ENCODE measurements at regions not wholly inside any gene's neighbourhood (a gene's known extent, or its start where the extent isn't known, plus 50 kb on each side); places are given as distances from the start of the nearest gene placed in this dataset.

GRCh38 chr12:92334552-92334951 is 188.9 kb upstream of the BTG1 start:
- ATAC-seq (no peak), FAIRE-seq (no peak)

GRCh38 chr12:92332552-92332951 is 186.9 kb upstream of the BTG1 start:
- H3K27ac ChIP-seq, result no peak overlapping the region
- ChIA-PET CTCF (no interaction called here), POLR2A (no interaction called here)
- DNase-seq (ENCODE audit: low read depth in 1 of 2, low spot score in 1 of 2), result no peak
- H3K4me3 ChIP-seq, result no peak overlapping the region
- no peaks in the 10 kb centered on the region for H3K9me3 ChIP-seq
- H3K4me2 ChIP-seq, result no peak overlapping the region
- no peak for ATAC-seq
- FAIRE-seq, result no peak
- 69% methylated on average over 2 of the region's 2 CpGs for WGBS (ENCODE audit: missing lambda C conversion rate)
- no peaks in the 10 kb centered on the region for H3K4me1 ChIP-seq
- TF ChIP-seq CTCF (IDR thresholded peaks at IDR 0.05) (no peak), CHD4 (IDR thresholded peaks at IDR 0.05; ENCODE audit: borderline replicate concordance) (no peak), BHLHE40 (IDR thresholded peaks at IDR 0.05; ENCODE audit: low read depth, low read length) (no peak), FOSL2 (IDR thresholded peaks at IDR 0.05) (no peak), FOSL2 (CRISPR knock-in tag; IDR thresholded peaks at IDR 0.05) (no peak), BCL3 (IDR thresholded peaks at IDR 0.05) (no peak), CBX8 (IDR thresholded peaks at IDR 0.05) (no peak), EHMT2 (IDR thresholded peaks at IDR 0.05; ENCODE audit: low read depth) (no peak)

More at GRCh38 chr12:92334552-92334951, 188.9 kb upstream of the BTG1 start:
- Histone ChIP-seq H3K27ac (no peak overlapping the region), H3K4me1 (no peaks in the 10 kb centered on the region), H3K9me3 (no peaks in the 10 kb centered on the region), H3K4me2 (no peak overlapping the region), H3K4me3 (no peak overlapping the region)
- no peak for TF ChIP-seq CBX8 (IDR thresholded peaks at IDR 0.05)
- TF ChIP-seq USF2 (IDR thresholded peaks at IDR 0.05), result no peak
- TF ChIP-seq FOSB (CRISPR knock-in tag; IDR thresholded peaks at IDR 0.05), result no peak
- no peak for DNase-seq (ENCODE audit: low read depth in 1 of 2, low spot score in 1 of 2)
- ChIA-PET POLR2A (no interaction called here), CTCF (no interaction called here)
- 59% methylated on average over 4 of the region's 4 CpGs for WGBS (ENCODE audit: missing lambda C conversion rate)

- Histone ChIP-seq H3K9me3 (no peaks in the 10 kb centered on the region), H3K4me1 (no peaks in the 10 kb centered on the region), H3K27ac (no peak overlapping the region), H3K4me3 (no peak overlapping the region), H3K4me2 (no peak overlapping the region)
- no peak for TF ChIP-seq ELK1 (IDR thresholded peaks at IDR 0.05; ENCODE audit: low read depth, low read length)
- no peak for TF ChIP-seq E2F6 (IDR thresholded peaks at IDR 0.05; ENCODE audit: borderline replicate concordance, low read depth)
- TF ChIP-seq HOXA7 (CRISPR knock-in tag; IDR thresholded peaks at IDR 0.05), result no peak
- no peak for TF ChIP-seq EHMT2 (IDR thresholded peaks at IDR 0.05; ENCODE audit: low read depth)
- TF ChIP-seq BHLHE40 (IDR thresholded peaks at IDR 0.05; ENCODE audit: low read depth, low read length), result no peak
- TF ChIP-seq JUN (IDR thresholded peaks at IDR 0.05), result no peak
- DNase-seq (ENCODE audit: low read depth in 1 of 2, low spot score in 1 of 2) (no peak), ATAC-seq (no peak), FAIRE-seq (no peak)
- WGBS (ENCODE audit: missing lambda C conversion rate), result 89% methylated on average over 3 of the region's 3 CpGs
- ChIA-PET CTCF (no interaction called here), POLR2A (interaction anchor here (1.2 kb wide), 1 partner anchor 185 kb away, joined by 3 read pairs; the partner anchor contains the start of gene BTG1)
Measured at GRCh38 chr12:92331383-92331782, 185.7 kb upstream of the BTG1 start.

GRCh38 chr12:92330654-92331053 is 185.0 kb upstream of the BTG1 start:
- no peaks in the 10 kb centered on the region for H3K4me1 ChIP-seq

More at GRCh38 chr12:92330654-92331053, 185.0 kb upstream of the BTG1 start:
- TF ChIP-seq CBX2 (IDR thresholded peaks at IDR 0.05; ENCODE audit: borderline replicate concordance, low read depth) (no peak), RNF2 (IDR thresholded peaks at IDR 0.05; ENCODE audit: borderline replicate concordance, low read depth) (no peak), CTCF (IDR thresholded peaks at IDR 0.05) (no peak), FOSL2 (IDR thresholded peaks at IDR 0.05) (no peak), FOSL2 (CRISPR knock-in tag; IDR thresholded peaks at IDR 0.05) (no peak), TFCP2L1 (CRISPR knock-in tag; IDR thresholded peaks at IDR 0.05) (no peak), HEYL (CRISPR knock-in tag; IDR thresholded peaks at IDR 0.05) (no peak), PBX3 (IDR thresholded peaks at IDR 0.05) (no peak), GATA3 (IDR thresholded peaks at IDR 0.05; ENCODE audit: borderline replicate concordance) (no peak)
- no peak overlapping the region for H3K4me2 ChIP-seq
- H3K4me3 ChIP-seq, result no peak overlapping the region
- H3K9me3 ChIP-seq, result no peaks in the 10 kb centered on the region
- ChIA-PET POLR2A (interaction anchor here (1.2 kb wide), 1 partner anchor 185 kb away, joined by 3 read pairs; the partner anchor contains the start of gene BTG1), CTCF (interaction anchor here (1.4 kb wide), 1 partner anchor 40 kb away, joined by 4 read pairs; no protein-coding TSS in a partner anchor)
- no peak overlapping the region for H3K27ac ChIP-seq
- DNase-seq (ENCODE audit: low read depth in 1 of 2, low spot score in 1 of 2), result no peak
- WGBS (ENCODE audit: missing lambda C conversion rate), result 51% methylated on average over 3 of the region's 3 CpGs
- FAIRE-seq, result no peak
- no peak for ATAC-seq

All from A549 (cell line).